Karpas-422 (cell line): ENCODE measurements at regions not wholly inside any gene's neighbourhood (a gene's known extent, or its start where the extent isn't known, plus 50 kb on each side); places are given as distances from the start of the nearest gene placed in this dataset.

Source experiments
- DNase-seq: peaks from one replicate; pipeline ENCODE4 v3.0.0-alpha.2; 2015
- H2AFZ ChIP-seq: fragments of 200-600 bp; sonication (generic); 2 replicates; pipeline ENCODE4 v1.6.1; 2014; ENCODE audit warnings: antibody characterized with exemption, low read length, mixed read lengths
- H3K27ac ChIP-seq: fragments of 200-600 bp; sonication (generic); 2 replicates; pipeline ENCODE4 v1.5.1; 2014; ENCODE audit warnings: mild to moderate bottlenecking, low read length, moderate library complexity
- H3K27me3 ChIP-seq: fragments of 200-600 bp; sonication (generic); 2 replicates; pipeline ENCODE4 v1.6.1; 2014; ENCODE audit warnings: low read length, mixed read lengths
- H3K36me3 ChIP-seq: fragments of 200-600 bp; sonication (generic); 2 replicates; pipeline ENCODE4 v1.6.1; 2014; ENCODE audit warnings: low read length, mixed read lengths; ENCODE audit not compliant: insufficient read depth
- H3K4me1 ChIP-seq: fragments of 200-600 bp; sonication (generic); 2 replicates; pipeline ENCODE4 v1.6.1; 2014; ENCODE audit warnings: mild to moderate bottlenecking, low read length, mixed read lengths
- H3K4me2 ChIP-seq: fragments of 200-600 bp; sonication (generic); 2 replicates; pipeline ENCODE4 v1.6.1; 2014; ENCODE audit warnings: low read length, low read depth, mild to moderate bottlenecking; ENCODE audit not compliant: poor library complexity, severe bottlenecking
- H3K4me3 ChIP-seq: fragments of 200-600 bp; sonication (generic); 2 replicates; pipeline ENCODE4 v1.5.1; 2014; ENCODE audit warnings: mild to moderate bottlenecking, antibody characterized with exemption, low read length, mixed read lengths
- H3K79me2 ChIP-seq: fragments of 200-600 bp; sonication (generic); 2 replicates; pipeline ENCODE4 v1.6.1; 2014; ENCODE audit warnings: mild to moderate bottlenecking, low read length, mixed read lengths
- H3K9ac ChIP-seq: fragments of 200-600 bp; sonication (generic); 2 replicates; pipeline ENCODE4 v1.6.0; 2014; ENCODE audit warnings: low read length
- H3K9me2 ChIP-seq: fragments of 200-600 bp; sonication (generic), shearing (Covaris generic); replicated peaks from 2 replicates; pipeline ENCODE4 v1.6.0; 2014; ENCODE audit warnings: mild to moderate bottlenecking, low read length, moderate library complexity; ENCODE audit not compliant: insufficient read depth
- H3K9me3 ChIP-seq: fragments of 300-700, 200-600 bp; sonication (generic); 2 replicates; pipeline ENCODE4 v1.6.1; 2014; ENCODE audit warnings: low read length, mixed read lengths
- H4K20me1 ChIP-seq: fragments of 200-600 bp; sonication (generic); 2 replicates; pipeline ENCODE4 v1.6.1; 2014; ENCODE audit warnings: mild to moderate bottlenecking, antibody characterized with exemption, low read length, low read depth; ENCODE audit not compliant: insufficient read depth

DNA sequence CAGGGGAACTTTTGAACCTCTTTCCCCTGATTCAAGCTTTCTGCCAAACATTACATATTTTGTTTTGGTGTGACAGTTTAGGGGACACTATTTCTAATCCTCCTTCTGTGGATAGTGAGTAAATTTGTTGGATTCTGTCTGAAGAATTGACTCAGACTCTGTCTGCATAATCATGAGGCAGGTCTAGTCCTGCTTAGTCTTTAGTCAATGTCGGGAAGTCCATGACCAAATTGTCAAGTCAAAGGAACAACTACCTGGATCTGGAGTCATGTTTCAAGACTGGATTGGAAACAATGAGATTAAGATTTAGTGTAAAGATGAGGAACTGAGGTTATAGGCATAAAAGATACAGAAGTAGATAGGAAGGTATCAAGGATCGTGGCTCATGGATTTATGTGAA lies 100.9 kb downstream of the MAGEB17 start:
- Histone ChIP-seq H3K27ac (no peak overlapping the region), H3K9ac (no peak overlapping the region), H3K36me3 (no peaks in the 10 kb centered on the region), H2AFZ (no peak overlapping the region), H3K27me3 (no peaks in the 10 kb centered on the region), H3K9me2 (no peaks in the 10 kb centered on the region), H3K4me3 (no peak overlapping the region), H3K4me1 (no peaks in the 10 kb centered on the region), H4K20me1 (no peaks in the 10 kb centered on the region), H3K79me2 (no peaks in the 10 kb centered on the region), H3K9me3 (no peaks in the 10 kb centered on the region), H3K4me2 (no peak overlapping the region)
- no peak for DNase-seq

DNA sequence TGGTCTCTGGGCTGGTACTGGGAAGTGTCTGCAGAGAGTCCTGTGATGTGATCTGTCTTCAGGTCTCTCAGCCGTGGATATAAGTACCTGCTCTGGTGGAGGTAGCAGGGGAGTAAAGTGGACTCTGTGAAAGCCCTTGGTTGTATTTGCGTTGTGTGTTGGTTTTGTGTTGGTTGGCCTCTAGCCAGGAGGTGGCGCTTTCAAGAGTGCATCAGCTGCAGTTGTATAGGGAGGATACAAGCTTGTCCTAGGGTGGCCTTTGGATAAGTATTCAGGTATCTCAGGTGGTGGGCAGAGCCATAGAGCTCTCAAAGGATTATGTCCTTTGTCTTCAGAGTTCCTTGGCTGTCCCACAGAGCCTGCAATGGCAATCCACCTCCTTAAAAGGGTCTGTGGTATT lies 111.6 kb downstream of the MAGEB17 start:
- Histone ChIP-seq H3K9me3 (no peaks in the 10 kb centered on the region), H3K79me2 (no peaks in the 10 kb centered on the region), H3K4me2 (peak overlapping the region; percentile 51), H3K9me2 (no peaks in the 10 kb centered on the region), H3K9ac (no peak overlapping the region), H3K4me1 (peaks cover 13% of the 10 kb centered on the region), H4K20me1 (no peaks in the 10 kb centered on the region), H3K4me3 (no peak overlapping the region), H3K36me3 (no peaks in the 10 kb centered on the region), H2AFZ (no peak overlapping the region), H3K27me3 (no peaks in the 10 kb centered on the region), H3K27ac (no peak overlapping the region)
- DNase-seq, result peak; percentile 58

DNA sequence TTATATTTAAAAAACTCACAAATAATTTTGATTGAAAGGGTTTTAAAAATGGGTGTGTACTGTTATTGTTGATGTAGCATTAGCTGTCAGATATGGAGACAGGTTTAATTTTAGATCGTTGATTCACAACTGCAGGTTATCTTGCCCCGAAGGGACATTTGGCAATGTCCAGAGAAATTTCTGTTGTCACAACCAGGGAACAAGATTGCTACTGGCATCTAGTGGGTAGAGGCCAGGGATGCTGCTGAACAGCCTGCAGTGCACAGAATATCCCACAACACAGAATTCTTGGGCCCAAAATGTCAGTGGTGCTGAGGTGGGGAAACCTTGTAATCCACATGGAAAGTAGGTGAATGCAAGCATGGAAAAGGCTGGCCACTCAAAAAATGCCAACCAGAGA lies 114.9 kb downstream of the MAGEB17 start:
- H3K4me2 ChIP-seq, result no peak overlapping the region
- no peak for DNase-seq
- H3K79me2 ChIP-seq, result no peaks in the 10 kb centered on the region
- H2AFZ ChIP-seq, result no peak overlapping the region
- H3K4me3 ChIP-seq, result no peak overlapping the region
- H3K27ac ChIP-seq, result no peak overlapping the region
- no peaks in the 10 kb centered on the region for H3K9me2 ChIP-seq
- no peak overlapping the region for H3K9ac ChIP-seq
- H3K4me1 ChIP-seq, result peaks cover 13% of the 10 kb centered on the region
- H4K20me1 ChIP-seq, result no peaks in the 10 kb centered on the region
- H3K36me3 ChIP-seq, result no peaks in the 10 kb centered on the region
- no peaks in the 10 kb centered on the region for H3K9me3 ChIP-seq
- no peaks in the 10 kb centered on the region for H3K27me3 ChIP-seq

DNA sequence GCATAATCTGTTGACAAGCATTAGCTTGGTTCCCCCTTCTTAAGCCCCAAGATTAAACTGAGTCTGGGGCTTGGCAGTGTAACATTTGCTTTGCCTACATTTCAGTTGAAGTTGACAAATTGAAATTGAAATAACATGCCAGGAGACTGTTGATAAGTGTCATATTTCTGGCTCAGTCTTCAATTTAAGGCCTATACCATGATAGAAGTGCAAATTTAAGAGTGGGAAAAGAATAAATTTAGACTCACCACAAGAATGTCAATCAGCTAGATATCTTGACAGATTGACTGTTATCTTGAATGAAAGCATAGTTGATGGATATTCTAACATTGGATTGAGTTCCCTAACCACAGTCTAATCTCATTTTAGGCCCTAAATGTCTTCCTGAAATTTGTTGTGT lies 117.6 kb downstream of the MAGEB17 start:
- Histone ChIP-seq H3K4me3 (no peak overlapping the region), H3K27ac (no peak overlapping the region), H3K9me2 (no peaks in the 10 kb centered on the region), H3K36me3 (no peaks in the 10 kb centered on the region), H3K9me3 (no peaks in the 10 kb centered on the region), H3K4me1 (peaks cover under 1% of the 10 kb centered on the region; the same call in 1 of the 2 replicates), H3K79me2 (no peaks in the 10 kb centered on the region), H4K20me1 (no peaks in the 10 kb centered on the region), H3K9ac (no peak overlapping the region), H3K27me3 (peaks cover 2% of the 10 kb centered on the region; the same call in 1 of the 2 replicates), H2AFZ (no peak overlapping the region), H3K4me2 (no peak overlapping the region)
- no peak for DNase-seq

DNA sequence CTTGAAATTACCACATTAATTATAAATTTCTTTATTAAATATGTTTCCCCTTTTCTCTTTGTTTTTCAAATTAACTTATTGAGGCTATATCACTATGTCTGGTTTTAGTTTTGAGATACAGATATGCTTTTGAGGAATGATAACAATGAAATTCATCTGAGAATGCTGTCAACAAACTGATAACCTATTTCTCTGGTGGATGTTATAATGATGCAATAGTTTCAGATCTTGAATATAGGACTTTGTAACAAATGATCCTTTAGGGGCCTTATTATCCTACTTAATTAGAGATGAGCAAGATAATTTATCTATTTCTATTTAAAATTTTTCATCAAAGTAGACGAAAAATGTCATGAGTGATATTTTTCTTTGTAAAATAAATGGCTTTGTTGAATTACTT lies 123.7 kb downstream of the MAGEB17 start:
- Histone ChIP-seq H3K9me3 (no peaks in the 10 kb centered on the region), H3K27ac (no peak overlapping the region), H3K4me2 (no peak overlapping the region), H3K36me3 (no peaks in the 10 kb centered on the region), H3K9me2 (no peaks in the 10 kb centered on the region), H4K20me1 (no peaks in the 10 kb centered on the region), H2AFZ (no peak overlapping the region), H3K9ac (no peak overlapping the region), H3K27me3 (peaks cover 2% of the 10 kb centered on the region; the same call in 1 of the 2 replicates), H3K79me2 (no peaks in the 10 kb centered on the region), H3K4me3 (no peak overlapping the region), H3K4me1 (no peaks in the 10 kb centered on the region)
- DNase-seq, result no peak

DNA sequence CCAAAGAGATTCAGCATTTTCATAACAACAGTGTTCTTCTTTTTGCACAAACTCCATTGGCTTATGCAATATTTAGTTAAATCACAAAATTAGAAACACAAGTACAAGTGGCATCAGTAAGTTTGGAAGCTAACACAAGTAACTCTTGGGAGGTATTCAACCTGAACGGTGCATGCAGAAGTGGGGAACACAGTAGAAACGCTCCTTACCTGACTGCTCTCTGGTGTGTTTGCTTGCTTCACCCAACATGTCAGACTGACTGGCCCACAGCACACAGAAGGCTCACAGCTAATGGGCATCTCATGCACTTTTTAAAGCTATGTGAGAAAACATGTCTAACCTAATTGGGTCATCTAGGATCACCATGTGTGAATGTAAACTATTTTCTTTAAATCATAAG lies 133.6 kb downstream of the MAGEB17 start:
- no peak overlapping the region for H2AFZ ChIP-seq
- H3K27ac ChIP-seq, result no peak overlapping the region
- H3K27me3 ChIP-seq, result no peaks in the 10 kb centered on the region
- H4K20me1 ChIP-seq, result no peaks in the 10 kb centered on the region
- no peak overlapping the region for H3K4me3 ChIP-seq
- no peak overlapping the region for H3K9ac ChIP-seq
- no peaks in the 10 kb centered on the region for H3K79me2 ChIP-seq
- no peaks in the 10 kb centered on the region for H3K9me2 ChIP-seq
- H3K36me3 ChIP-seq, result no peaks in the 10 kb centered on the region
- no peaks in the 10 kb centered on the region for H3K4me1 ChIP-seq
- H3K4me2 ChIP-seq, result no peak overlapping the region
- DNase-seq, result no peak
- H3K9me3 ChIP-seq, result no peaks in the 10 kb centered on the region

DNA sequence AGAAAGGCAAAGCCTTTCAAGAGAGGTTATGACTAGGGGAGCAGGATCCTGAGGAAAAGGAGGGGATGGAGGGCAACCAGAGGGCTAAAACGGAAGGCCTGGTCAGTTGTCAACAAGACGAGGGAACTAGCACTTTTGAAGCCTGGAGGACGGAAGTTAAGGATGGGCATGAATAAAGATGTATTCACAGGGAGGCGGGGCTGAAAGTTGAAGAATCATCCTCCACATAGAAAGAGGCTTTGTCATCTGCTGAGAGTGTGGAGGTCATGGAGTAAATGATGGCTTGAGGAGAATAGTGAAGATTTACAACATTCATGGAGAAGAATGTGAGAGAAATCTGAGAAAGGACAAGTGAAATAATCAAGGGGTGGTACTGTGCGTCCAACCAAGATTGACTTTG lies 137.5 kb downstream of the MAGEB17 start:
- H2AFZ ChIP-seq, result no peak overlapping the region
- H3K9me3 ChIP-seq, result no peaks in the 10 kb centered on the region
- H3K79me2 ChIP-seq, result no peaks in the 10 kb centered on the region
- H3K27ac ChIP-seq, result no peak overlapping the region
- H3K36me3 ChIP-seq, result no peaks in the 10 kb centered on the region
- no peaks in the 10 kb centered on the region for H3K9me2 ChIP-seq
- no peak for DNase-seq
- no peak overlapping the region for H3K9ac ChIP-seq
- H3K4me1 ChIP-seq, result no peaks in the 10 kb centered on the region
- no peaks in the 10 kb centered on the region for H4K20me1 ChIP-seq
- H3K4me2 ChIP-seq, result no peak overlapping the region
- no peak overlapping the region for H3K4me3 ChIP-seq
- no peaks in the 10 kb centered on the region for H3K27me3 ChIP-seq

- Histone ChIP-seq H3K4me2 (no peak overlapping the region), H3K79me2 (no peaks in the 10 kb centered on the region), H3K9me3 (no peaks in the 10 kb centered on the region), H2AFZ (no peak overlapping the region), H3K27ac (no peak overlapping the region), H3K4me3 (no peak overlapping the region), H3K9me2 (no peaks in the 10 kb centered on the region), H3K36me3 (no peaks in the 10 kb centered on the region), H3K9ac (no peak overlapping the region), H3K4me1 (no peaks in the 10 kb centered on the region), H4K20me1 (no peaks in the 10 kb centered on the region), H3K27me3 (no peaks in the 10 kb centered on the region)
- peak; percentile 52 for DNase-seq
Observed at GRCh38 chrX:16305187-16305586, 137.9 kb downstream of the MAGEB17 start.

DNA sequence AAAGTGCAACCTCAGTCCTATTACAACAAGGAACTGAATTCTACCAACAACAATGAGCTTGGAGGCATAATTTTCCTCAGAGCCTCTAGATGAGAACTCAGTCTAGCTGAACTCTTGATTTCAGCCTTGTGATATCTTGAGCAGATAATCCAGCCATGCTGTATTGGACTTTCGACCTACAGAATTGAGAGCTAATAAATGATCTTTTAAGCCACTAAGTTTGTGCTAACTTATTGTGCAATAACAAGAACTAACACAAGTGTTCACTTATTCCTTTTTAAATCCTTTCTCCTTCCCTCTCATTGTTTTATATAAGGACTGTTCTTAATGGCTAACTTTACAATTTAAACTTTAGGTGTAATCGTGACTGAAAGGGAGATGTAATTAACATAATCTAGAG lies 140.7 kb downstream of the MAGEB17 start:
- no peak overlapping the region for H3K9ac ChIP-seq
- DNase-seq, result no peak
- no peak overlapping the region for H3K4me3 ChIP-seq
- no peaks in the 10 kb centered on the region for H3K4me1 ChIP-seq
- no peaks in the 10 kb centered on the region for H3K9me2 ChIP-seq
- H3K9me3 ChIP-seq, result no peaks in the 10 kb centered on the region
- H3K27ac ChIP-seq, result no peak overlapping the region
- H3K79me2 ChIP-seq, result no peaks in the 10 kb centered on the region
- no peak overlapping the region for H2AFZ ChIP-seq
- H3K4me2 ChIP-seq, result no peak overlapping the region
- H3K36me3 ChIP-seq, result no peaks in the 10 kb centered on the region
- no peaks in the 10 kb centered on the region for H4K20me1 ChIP-seq
- H3K27me3 ChIP-seq, result no peaks in the 10 kb centered on the region
